GM23338 (cell line): ENCODE measurements at regions not wholly inside any gene's neighbourhood (a gene's known extent, or its start where the extent isn't known, plus 50 kb on each side); places are given as distances from the start of the nearest gene placed in this dataset.

Source experiments
- ATAC-seq: fragments of 200-7000 bp; cut with Tn5 transposase; 3 replicates; pipeline ENCODE4 v1.9.1; 2020
- DNase-seq: peaks from one replicate; pipeline ENCODE4 v3.0.0-alpha.2; 2015; ENCODE audit warnings: low spot score
- H2AFZ ChIP-seq: fragments of 200-600 bp; sonication (generic); 2 replicates; pipeline ENCODE4 v1.8.0; 2016; ENCODE audit warnings: antibody characterized with exemption, mild to moderate bottlenecking, moderate library complexity
- H3F3A ChIP-seq: fragments of 200-600 bp; sonication (generic); replicated peaks from 2 replicates; pipeline ENCODE4 v1.8.0; 2017; ENCODE audit warnings: antibody characterized with exemption, mixed run types, low read depth
- H3K27ac ChIP-seq: fragments of 200-600 bp; sonication (generic); 2 replicates; pipeline ENCODE4 v1.6.1; 2016; ENCODE audit warnings: low read depth
- H3K27me3 ChIP-seq: fragments of 200-600 bp; sonication (generic); 2 replicates; pipeline ENCODE4 v1.8.0; 2016; ENCODE audit warnings: mild to moderate bottlenecking, mixed run types, moderate library complexity; ENCODE audit not compliant: insufficient read depth
- H3K36me3 ChIP-seq: fragments of 200-600 bp; sonication (generic); 2 replicates; pipeline ENCODE4 v1.8.0; 2016; ENCODE audit warnings: mild to moderate bottlenecking; ENCODE audit not compliant: insufficient read depth
- H3K4me1 ChIP-seq: fragments of 200-600 bp; sonication (generic); 2 replicates; pipeline ENCODE4 v1.8.0; 2016; ENCODE audit warnings: mild to moderate bottlenecking, moderate library complexity; ENCODE audit not compliant: insufficient read depth
- H3K4me2 ChIP-seq: fragments of 200-600 bp; sonication (generic); 2 replicates; pipeline ENCODE4 v1.7.1; 2017; ENCODE audit warnings: mixed run types
- H3K4me3 ChIP-seq: fragments of 200-600 bp; sonication (generic); 2 replicates; pipeline ENCODE4 v1.6.1; 2016; ENCODE audit warnings: mixed run types
- H3K79me2 ChIP-seq: fragments of 200-600 bp; sonication (generic); replicated peaks from 2 replicates; pipeline ENCODE4 v1.8.0; 2017; ENCODE audit warnings: mild to moderate bottlenecking; ENCODE audit not compliant: insufficient read depth
- H3K9me2 ChIP-seq: fragments of 200-600 bp; sonication (generic); 2 replicates; pipeline ENCODE4 v1.8.0; 2017; ENCODE audit not compliant: insufficient read depth
- H4K20me1 ChIP-seq: fragments of 200-600 bp; sonication (generic); replicated peaks from 2 replicates; pipeline ENCODE4 v1.8.0; 2017; ENCODE audit warnings: mild to moderate bottlenecking; ENCODE audit not compliant: insufficient read depth
- H3K27ac Mint-ChIP-seq: 2 replicates; pipeline ENCODE4 v1.8.0; 2020; ENCODE audit warnings: inconsistent platforms, mild to moderate bottlenecking, moderate library complexity, mixed read lengths
- H3K27me3 Mint-ChIP-seq: 3 replicates; pipeline ENCODE4 v1.8.0; 2022; ENCODE audit warnings: low read depth, mild to moderate bottlenecking, moderate library complexity, mixed read lengths, inconsistent platforms; ENCODE audit not compliant: insufficient read depth, poor library complexity
- H3K36me3 Mint-ChIP-seq: 3 replicates; pipeline ENCODE4 v1.8.0; 2021; ENCODE audit warnings: low read depth, mild to moderate bottlenecking, inconsistent platforms, moderate library complexity, mixed read lengths
- H3K4me1 Mint-ChIP-seq: 3 replicates; pipeline ENCODE4 v1.8.0; 2020; ENCODE audit warnings: mild to moderate bottlenecking, inconsistent platforms, mixed read lengths
- H3K4me3 Mint-ChIP-seq: 3 replicates; pipeline ENCODE4 v1.8.0; 2021; ENCODE audit warnings: moderate library complexity, mild to moderate bottlenecking, inconsistent platforms, mixed read lengths
- H3K9me3 Mint-ChIP-seq: 3 replicates; pipeline ENCODE4 v1.8.0; 2020; ENCODE audit warnings: moderate library complexity, mild to moderate bottlenecking, inconsistent platforms, mixed read lengths
- CREB1 ChIP-seq: fragments of 250-450 bp; sonication (Bioruptor Pico); IDR thresholded peaks from 2 replicates; pipeline ENCODE4 v1.5.0; 2020; ENCODE audit warnings: low read depth, mild to moderate bottlenecking, moderate library complexity
- ETS1 ChIP-seq: IDR thresholded peaks from 2 replicates; pipeline ENCODE4 v1.6.1; 2016; ENCODE audit warnings: antibody characterized with exemption
- EZH2 ChIP-seq: fragments of 200-600 bp; sonication (generic); IDR thresholded peaks from one replicate; pipeline ENCODE4 v1.8.0; 2017; ENCODE audit warnings: antibody characterized with exemption, mild to moderate bottlenecking, low read depth; ENCODE audit not compliant: unreplicated experiment
- NANOG ChIP-seq: IDR thresholded peaks from 2 replicates; pipeline ENCODE4 v1.6.1; 2016; ENCODE audit warnings: antibody characterized with exemption, borderline replicate concordance
- POLR2AphosphoS5 ChIP-seq: IDR thresholded peaks from 2 replicates; pipeline ENCODE4 v1.6.1; 2016; ENCODE audit warnings: antibody characterized with exemption, low read depth
- ZNF331 ChIP-seq: fragments of 250-450 bp; sonication (Bioruptor Pico); IDR thresholded peaks from 2 replicates; pipeline ENCODE4 v1.5.0; 2020; ENCODE audit warnings: low read depth, mild to moderate bottlenecking, moderate library complexity
- TF ChIP-seq, protein P1 (sequence below): fragments of 250-450 bp; sonication (Bioruptor Pico); IDR thresholded peaks from 2 replicates; pipeline ENCODE4 v1.5.0; 2020; ENCODE audit warnings: mild to moderate bottlenecking, moderate library complexity
- TF ChIP-seq, protein P2 (sequence below): IDR thresholded peaks from one replicate; pipeline ENCODE4 v1.6.1; 2018; ENCODE audit warnings: antibody characterized with exemption; ENCODE audit not compliant: unreplicated experiment

GRCh38 chr3:8166014-8166413 is 335.6 kb upstream of the LMCD1 start:
- Histone ChIP-seq H3K27ac (no peak overlapping the region), H3K79me2 (no peaks in the 10 kb centered on the region), H3K4me1 (no peaks in the 10 kb centered on the region), H3K9me2 (0 out of 2 replicates have a peak, but pooled peaks cover 8% of the 10 kb centered on the region), H3K36me3 (no peaks in the 10 kb centered on the region), H2AFZ (no peak overlapping the region), H4K20me1 (no peaks in the 10 kb centered on the region), H3K4me3 (no peak overlapping the region), H3K27me3 (no peaks in the 10 kb centered on the region), H3K4me2 (no peak overlapping the region), H3F3A (no peaks in the 10 kb centered on the region)
- Mint-ChIP-seq H3K27me3 (no peaks in the 10 kb centered on the region), H3K9me3 (no peaks in the 10 kb centered on the region; the same call in 2 of the 3 replicates), H3K4me1 (no peaks in the 10 kb centered on the region; the same call in 2 of the 3 replicates), H3K4me3 (no peak overlapping the region), H3K36me3 (no peaks in the 10 kb centered on the region), H3K27ac (no peak overlapping the region)
- no peak for ATAC-seq
- no peak for TF ChIP-seq NANOG
- TF ChIP-seq, protein P1, sequence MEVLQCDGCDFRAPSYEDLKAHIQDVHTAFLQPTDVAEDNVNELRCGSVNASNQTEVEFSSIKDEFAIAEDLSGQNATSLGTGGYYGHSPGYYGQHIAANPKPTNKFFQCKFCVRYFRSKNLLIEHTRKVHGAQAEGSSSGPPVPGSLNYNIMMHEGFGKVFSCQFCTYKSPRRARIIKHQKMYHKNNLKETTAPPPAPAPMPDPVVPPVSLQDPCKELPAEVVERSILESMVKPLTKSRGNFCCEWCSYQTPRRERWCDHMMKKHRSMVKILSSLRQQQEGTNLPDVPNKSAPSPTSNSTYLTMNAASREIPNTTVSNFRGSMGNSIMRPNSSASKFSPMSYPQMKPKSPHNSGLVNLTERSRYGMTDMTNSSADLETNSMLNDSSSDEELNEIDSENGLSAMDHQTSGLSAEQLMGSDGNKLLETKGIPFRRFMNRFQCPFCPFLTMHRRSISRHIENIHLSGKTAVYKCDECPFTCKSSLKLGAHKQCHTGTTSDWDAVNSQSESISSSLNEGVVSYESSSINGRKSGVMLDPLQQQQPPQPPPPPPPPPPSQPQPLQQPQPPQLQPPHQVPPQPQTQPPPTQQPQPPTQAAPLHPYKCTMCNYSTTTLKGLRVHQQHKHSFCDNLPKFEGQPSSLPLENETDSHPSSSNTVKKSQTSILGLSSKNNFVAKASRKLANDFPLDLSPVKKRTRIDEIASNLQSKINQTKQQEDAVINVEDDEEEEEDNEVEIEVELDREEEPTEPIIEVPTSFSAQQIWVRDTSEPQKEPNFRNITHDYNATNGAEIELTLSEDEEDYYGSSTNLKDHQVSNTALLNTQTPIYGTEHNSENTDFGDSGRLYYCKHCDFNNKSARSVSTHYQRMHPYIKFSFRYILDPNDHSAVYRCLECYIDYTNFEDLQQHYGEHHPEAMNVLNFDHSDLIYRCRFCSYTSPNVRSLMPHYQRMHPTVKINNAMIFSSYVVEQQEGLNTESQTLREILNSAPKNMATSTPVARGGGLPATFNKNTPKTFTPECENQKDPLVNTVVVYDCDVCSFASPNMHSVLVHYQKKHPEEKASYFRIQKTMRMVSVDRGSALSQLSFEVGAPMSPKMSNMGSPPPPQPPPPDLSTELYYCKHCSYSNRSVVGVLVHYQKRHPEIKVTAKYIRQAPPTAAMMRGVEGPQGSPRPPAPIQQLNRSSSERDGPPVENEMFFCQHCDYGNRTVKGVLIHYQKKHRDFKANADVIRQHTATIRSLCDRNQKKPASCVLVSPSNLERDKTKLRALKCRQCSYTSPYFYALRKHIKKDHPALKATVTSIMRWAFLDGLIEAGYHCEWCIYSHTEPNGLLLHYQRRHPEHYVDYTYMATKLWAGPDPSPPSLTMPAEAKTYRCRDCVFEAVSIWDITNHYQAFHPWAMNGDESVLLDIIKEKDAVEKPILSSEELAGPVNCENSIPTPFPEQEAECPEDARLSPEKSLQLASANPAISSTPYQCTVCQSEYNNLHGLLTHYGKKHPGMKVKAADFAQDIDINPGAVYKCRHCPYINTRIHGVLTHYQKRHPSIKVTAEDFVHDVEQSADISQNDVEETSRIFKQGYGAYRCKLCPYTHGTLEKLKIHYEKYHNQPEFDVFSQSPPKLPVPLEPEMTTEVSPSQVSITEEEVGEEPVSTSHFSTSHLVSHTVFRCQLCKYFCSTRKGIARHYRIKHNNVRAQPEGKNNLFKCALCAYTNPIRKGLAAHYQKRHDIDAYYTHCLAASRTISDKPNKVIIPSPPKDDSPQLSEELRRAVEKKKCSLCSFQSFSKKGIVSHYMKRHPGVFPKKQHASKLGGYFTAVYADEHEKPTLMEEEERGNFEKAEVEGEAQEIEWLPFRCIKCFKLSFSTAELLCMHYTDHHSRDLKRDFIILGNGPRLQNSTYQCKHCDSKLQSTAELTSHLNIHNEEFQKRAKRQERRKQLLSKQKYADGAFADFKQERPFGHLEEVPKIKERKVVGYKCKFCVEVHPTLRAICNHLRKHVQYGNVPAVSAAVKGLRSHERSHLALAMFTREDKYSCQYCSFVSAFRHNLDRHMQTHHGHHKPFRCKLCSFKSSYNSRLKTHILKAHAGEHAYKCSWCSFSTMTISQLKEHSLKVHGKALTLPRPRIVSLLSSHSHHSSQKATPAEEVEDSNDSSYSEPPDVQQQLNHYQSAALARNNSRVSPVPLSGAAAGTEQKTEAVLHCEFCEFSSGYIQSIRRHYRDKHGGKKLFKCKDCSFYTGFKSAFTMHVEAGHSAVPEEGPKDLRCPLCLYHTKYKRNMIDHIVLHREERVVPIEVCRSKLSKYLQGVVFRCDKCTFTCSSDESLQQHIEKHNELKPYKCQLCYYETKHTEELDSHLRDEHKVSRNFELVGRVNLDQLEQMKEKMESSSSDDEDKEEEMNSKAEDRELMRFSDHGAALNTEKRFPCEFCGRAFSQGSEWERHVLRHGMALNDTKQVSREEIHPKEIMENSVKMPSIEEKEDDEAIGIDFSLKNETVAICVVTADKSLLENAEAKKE (CRISPR knock-in tag), result no peak
- TF ChIP-seq EZH2, result no peak
- TF ChIP-seq ETS1, result no peak
- no peak for TF ChIP-seq ZNF331 (CRISPR knock-in tag)
- TF ChIP-seq, protein P2, sequence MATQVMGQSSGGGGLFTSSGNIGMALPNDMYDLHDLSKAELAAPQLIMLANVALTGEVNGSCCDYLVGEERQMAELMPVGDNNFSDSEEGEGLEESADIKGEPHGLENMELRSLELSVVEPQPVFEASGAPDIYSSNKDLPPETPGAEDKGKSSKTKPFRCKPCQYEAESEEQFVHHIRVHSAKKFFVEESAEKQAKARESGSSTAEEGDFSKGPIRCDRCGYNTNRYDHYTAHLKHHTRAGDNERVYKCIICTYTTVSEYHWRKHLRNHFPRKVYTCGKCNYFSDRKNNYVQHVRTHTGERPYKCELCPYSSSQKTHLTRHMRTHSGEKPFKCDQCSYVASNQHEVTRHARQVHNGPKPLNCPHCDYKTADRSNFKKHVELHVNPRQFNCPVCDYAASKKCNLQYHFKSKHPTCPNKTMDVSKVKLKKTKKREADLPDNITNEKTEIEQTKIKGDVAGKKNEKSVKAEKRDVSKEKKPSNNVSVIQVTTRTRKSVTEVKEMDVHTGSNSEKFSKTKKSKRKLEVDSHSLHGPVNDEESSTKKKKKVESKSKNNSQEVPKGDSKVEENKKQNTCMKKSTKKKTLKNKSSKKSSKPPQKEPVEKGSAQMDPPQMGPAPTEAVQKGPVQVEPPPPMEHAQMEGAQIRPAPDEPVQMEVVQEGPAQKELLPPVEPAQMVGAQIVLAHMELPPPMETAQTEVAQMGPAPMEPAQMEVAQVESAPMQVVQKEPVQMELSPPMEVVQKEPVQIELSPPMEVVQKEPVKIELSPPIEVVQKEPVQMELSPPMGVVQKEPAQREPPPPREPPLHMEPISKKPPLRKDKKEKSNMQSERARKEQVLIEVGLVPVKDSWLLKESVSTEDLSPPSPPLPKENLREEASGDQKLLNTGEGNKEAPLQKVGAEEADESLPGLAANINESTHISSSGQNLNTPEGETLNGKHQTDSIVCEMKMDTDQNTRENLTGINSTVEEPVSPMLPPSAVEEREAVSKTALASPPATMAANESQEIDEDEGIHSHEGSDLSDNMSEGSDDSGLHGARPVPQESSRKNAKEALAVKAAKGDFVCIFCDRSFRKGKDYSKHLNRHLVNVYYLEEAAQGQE, result no peak
- no peak for TF ChIP-seq CREB1 (CRISPR knock-in tag)
- TF ChIP-seq POLR2AphosphoS5, result no peak
- peak; percentile 10 for DNase-seq
